Activated B cell treated with CpG ODN at 0.5 μM for 24 hours (primary cell): ENCODE measurements at regions not wholly inside any gene's neighbourhood (a gene's known extent, or its start where the extent isn't known, plus 50 kb on each side); places are given as distances from the start of the nearest gene placed in this dataset.
"Not testable (repeated sequence)": the region's sequence is repeated elsewhere in the genome, so short reads cannot be mapped to it uniquely, and the experiment has no call there.

Source experiments
- ATAC-seq: fragments of 200-7000 bp; cut with Tn5 transposase; one replicate; pipeline ENCODE4 v1.10.0; 2021; ENCODE audit warnings: low read depth, mild to moderate bottlenecking, moderate library complexity
- CTCF ChIA-PET: fragments of 350-600 bp; sonication (Branson Sonifier 250); formaldehyde crosslinking; loops from one replicate; lab custom pipeline; 2021; ENCODE audit warnings: antibody characterized with exemption; lab: Charles Lee
- POLR2A ChIA-PET: fragments of 350-600 bp; sonication (Branson Sonifier 250); formaldehyde crosslinking; loops from one replicate; lab custom pipeline; 2021; ENCODE audit warnings: antibody characterized with exemption; lab: Charles Lee
- DNase-seq: peaks from one replicate; pipeline ENCODE4 v3.0.0; 2022
- H3K27ac Mint-ChIP-seq: one replicate; pipeline ENCODE4 v1.8.0; 2020; ENCODE audit warnings: mixed read lengths
- H3K27me3 Mint-ChIP-seq: one replicate; pipeline ENCODE4 v1.8.0; 2021; ENCODE audit warnings: mixed read lengths
- H3K36me3 Mint-ChIP-seq: one replicate; pipeline ENCODE4 v1.8.0; 2021; ENCODE audit warnings: low read depth, mixed read lengths
- H3K4me1 Mint-ChIP-seq: one replicate; pipeline ENCODE4 v1.8.0; 2021; ENCODE audit warnings: mixed read lengths
- H3K4me3 Mint-ChIP-seq: one replicate; pipeline ENCODE4 v1.8.0; 2020; ENCODE audit warnings: mild to moderate bottlenecking, mixed read lengths
- H3K9me3 Mint-ChIP-seq: one replicate; pipeline ENCODE4 v1.8.0; 2020; ENCODE audit warnings: mixed read lengths
- intact Hi-C: fragments of 100-400 bp; cut with micrococcal nuclease; formaldehyde crosslinking; loops from one replicate; pipeline ENCODE4 v1.15.1; 2024
- TF ChIP-seq, protein P1 (sequence below): fragments of 200-600 bp; IDR thresholded peaks from one replicate; pipeline ENCODE4 v1.8.0; 2022; ENCODE audit warnings: antibody characterized with exemption, mild to moderate bottlenecking

DNA sequence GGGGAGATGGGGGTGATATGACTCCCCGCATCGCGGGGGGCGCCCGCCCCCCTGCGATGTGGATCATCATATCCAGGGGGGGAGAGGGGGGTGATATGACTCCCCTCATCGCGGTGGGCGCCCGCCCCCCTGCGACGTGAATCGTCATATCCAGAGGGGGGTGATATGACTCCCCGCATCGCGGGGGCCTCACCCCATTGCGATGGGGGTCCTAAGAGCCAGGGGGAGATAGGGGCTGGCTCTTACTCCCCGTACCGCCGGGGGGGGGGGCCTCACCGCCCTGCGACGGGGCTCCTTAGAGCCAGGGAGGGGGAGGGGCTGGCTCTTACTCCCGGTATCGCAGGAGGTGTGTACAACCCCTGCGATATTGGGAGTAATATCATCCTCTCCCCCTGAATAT, 54.5 kb upstream of the FRG2C start:
- H3K4me1 Mint-ChIP-seq, DNase-seq, H3K36me3 Mint-ChIP-seq, intact Hi-C loops, H3K27me3 Mint-ChIP-seq, ATAC-seq, H3K9me3 Mint-ChIP-seq, H3K4me3 Mint-ChIP-seq, POLR2A ChIA-PET, CTCF ChIA-PET, H3K27ac Mint-ChIP-seq: not testable (repeated sequence)

DNA sequence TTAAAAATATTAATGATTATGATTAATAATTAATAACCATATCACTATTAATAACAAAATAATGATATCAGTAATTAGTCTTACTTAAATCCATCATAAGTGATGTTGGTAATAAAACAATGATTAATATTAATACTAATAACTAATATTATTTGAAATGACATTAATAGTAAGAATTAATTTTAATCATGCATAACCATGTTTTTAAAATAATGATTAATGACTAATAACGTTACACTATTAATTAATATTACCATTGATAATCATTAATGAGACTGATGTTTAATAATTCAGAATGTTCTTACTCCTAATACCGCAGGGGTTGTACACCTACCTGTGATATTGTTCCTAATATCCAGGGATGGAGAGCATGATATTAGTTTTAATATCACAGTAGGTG, 53.4 kb upstream of the FRG2C start:
- Mint-ChIP-seq H3K9me3 (no peaks in the 10 kb centered on the region), H3K36me3 (no peaks in the 10 kb centered on the region), H3K4me3 (no peak overlapping the region), H3K4me1 (no peaks in the 10 kb centered on the region), H3K27ac (no peak overlapping the region), H3K27me3 (peaks cover 2% of the 10 kb centered on the region)
- TF ChIP-seq, protein P1, sequence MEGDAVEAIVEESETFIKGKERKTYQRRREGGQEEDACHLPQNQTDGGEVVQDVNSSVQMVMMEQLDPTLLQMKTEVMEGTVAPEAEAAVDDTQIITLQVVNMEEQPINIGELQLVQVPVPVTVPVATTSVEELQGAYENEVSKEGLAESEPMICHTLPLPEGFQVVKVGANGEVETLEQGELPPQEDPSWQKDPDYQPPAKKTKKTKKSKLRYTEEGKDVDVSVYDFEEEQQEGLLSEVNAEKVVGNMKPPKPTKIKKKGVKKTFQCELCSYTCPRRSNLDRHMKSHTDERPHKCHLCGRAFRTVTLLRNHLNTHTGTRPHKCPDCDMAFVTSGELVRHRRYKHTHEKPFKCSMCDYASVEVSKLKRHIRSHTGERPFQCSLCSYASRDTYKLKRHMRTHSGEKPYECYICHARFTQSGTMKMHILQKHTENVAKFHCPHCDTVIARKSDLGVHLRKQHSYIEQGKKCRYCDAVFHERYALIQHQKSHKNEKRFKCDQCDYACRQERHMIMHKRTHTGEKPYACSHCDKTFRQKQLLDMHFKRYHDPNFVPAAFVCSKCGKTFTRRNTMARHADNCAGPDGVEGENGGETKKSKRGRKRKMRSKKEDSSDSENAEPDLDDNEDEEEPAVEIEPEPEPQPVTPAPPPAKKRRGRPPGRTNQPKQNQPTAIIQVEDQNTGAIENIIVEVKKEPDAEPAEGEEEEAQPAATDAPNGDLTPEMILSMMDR = no peak
- POLR2A ChIA-PET = no interaction called here
- intact Hi-C loops = no loop called here
- ATAC-seq (no peak), DNase-seq (no peak)
- CTCF ChIA-PET = no interaction called here

DNA sequence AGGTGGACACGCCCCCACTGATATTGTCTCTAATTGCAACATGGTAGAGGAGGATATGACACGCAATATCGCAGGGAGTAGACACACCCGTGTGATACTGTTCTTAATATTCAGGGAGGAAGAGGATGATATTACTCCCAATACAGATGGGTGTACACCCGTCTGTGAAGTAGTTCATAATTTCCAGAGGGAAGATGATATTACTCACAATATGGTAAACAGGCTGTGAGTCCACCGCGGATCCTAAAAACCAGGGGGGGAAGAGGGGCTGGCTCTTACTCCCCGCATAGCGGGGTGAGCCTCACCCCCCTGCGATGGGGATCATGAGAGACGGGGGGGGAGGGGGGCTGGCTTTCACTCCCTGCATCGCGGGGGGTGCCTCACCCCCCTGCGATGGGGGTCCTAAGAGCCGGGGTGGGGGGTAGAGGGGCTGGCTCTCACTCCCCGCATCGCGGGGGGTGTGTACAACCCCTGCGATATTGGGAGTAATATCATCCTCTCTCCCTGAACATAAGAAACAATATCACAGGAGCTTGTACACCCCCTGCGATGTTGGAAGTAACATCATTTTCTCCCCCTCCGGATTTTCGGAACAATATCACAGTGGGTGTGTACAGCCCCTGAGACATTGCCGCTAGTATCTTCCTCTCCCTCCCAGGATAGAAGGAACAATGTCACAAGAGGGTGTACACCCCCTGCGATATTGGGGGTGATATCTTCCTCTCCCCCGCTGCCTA, 52.2 kb upstream of the FRG2C start:
- H3K36me3 Mint-ChIP-seq, H3K27ac Mint-ChIP-seq, POLR2A ChIA-PET, CTCF ChIA-PET, ATAC-seq, H3K27me3 Mint-ChIP-seq, H3K4me3 Mint-ChIP-seq, H3K4me1 Mint-ChIP-seq, H3K9me3 Mint-ChIP-seq, intact Hi-C loops, DNase-seq: not testable (repeated sequence)
